BE2C (cell line): ENCODE measurements at regions not wholly inside any gene's neighbourhood (a gene's known extent, or its start where the extent isn't known, plus 50 kb on each side); places are given as distances from the start of the nearest gene placed in this dataset.

Experiments used
- DNase-seq: peaks from one replicate; pipeline ENCODE4 v3.0.0-alpha.2; 2020
- H3K27me3 ChIP-seq: fragments of 250-450 bp; sonication (Bioruptor Pico); 2 replicates; pipeline ENCODE4 v1.5.1; 2020; ENCODE audit warnings: mild to moderate bottlenecking
- H3K36me3 ChIP-seq: fragments of 250-450 bp; sonication (Bioruptor Pico); 2 replicates; pipeline ENCODE4 v1.5.1; 2020; ENCODE audit warnings: mild to moderate bottlenecking
- H3K4me1 ChIP-seq: fragments of 250-450 bp; sonication (Bioruptor Pico); 2 replicates; pipeline ENCODE4 v1.5.1; 2020
- H3K4me3 ChIP-seq: 2 replicates; pipeline ENCODE4 v1.5.1; 2011; ENCODE audit warnings: low read depth, low read length
- H3K9me3 ChIP-seq: fragments of 250-450 bp; sonication (Bioruptor Pico); 2 replicates; pipeline ENCODE4 v1.5.1; 2020
- CTCF ChIP-seq: IDR thresholded peaks from 2 replicates; pipeline ENCODE4 v1.5.1; 2012; ENCODE audit warnings: mild to moderate bottlenecking, low read depth, low read length

- DNase-seq: no peak
- no peaks in the 10 kb centered on the region for H3K9me3 ChIP-seq
- no peak overlapping the region for H3K4me3 ChIP-seq
- no peak for TF ChIP-seq CTCF
- H3K27me3 ChIP-seq: peaks cover 45% of the 10 kb centered on the region
- no peaks in the 10 kb centered on the region for H3K4me1 ChIP-seq
- no peaks in the 10 kb centered on the region for H3K36me3 ChIP-seq
Measured at GRCh38 chr14:61226015-61226654, 55.0 kb downstream of the TMEM30B start.

GRCh38 chr14:61225344-61225743, 55.8 kb downstream of the TMEM30B start:
- no peak for TF ChIP-seq CTCF
- no peak for DNase-seq

GRCh38 chr14:61223552-61223951, 57.6 kb downstream of the TMEM30B start:
- H3K4me1 ChIP-seq: no peaks in the 10 kb centered on the region
- no peak for TF ChIP-seq CTCF
- no peak overlapping the region for H3K4me3 ChIP-seq
- DNase-seq: no peak
- H3K27me3 ChIP-seq: peaks cover 69% of the 10 kb centered on the region
- H3K36me3 ChIP-seq: no peaks in the 10 kb centered on the region
- H3K9me3 ChIP-seq: no peaks in the 10 kb centered on the region

More at GRCh38 chr14:61225344-61225743, 55.8 kb downstream of the TMEM30B start:
- Histone ChIP-seq H3K36me3 (no peaks in the 10 kb centered on the region), H3K4me1 (no peaks in the 10 kb centered on the region), H3K27me3 (peaks cover 51% of the 10 kb centered on the region), H3K4me3 (no peak overlapping the region), H3K9me3 (no peaks in the 10 kb centered on the region)

GRCh38 chr14:61222388-61222787, 58.8 kb downstream of the TMEM30B start:
- Histone ChIP-seq H3K9me3 (no peaks in the 10 kb centered on the region), H3K4me3 (no peak overlapping the region), H3K4me1 (no peaks in the 10 kb centered on the region), H3K27me3 (peaks cover 75% of the 10 kb centered on the region), H3K36me3 (no peaks in the 10 kb centered on the region)
- no peak for TF ChIP-seq CTCF
- no peak for DNase-seq

- Histone ChIP-seq H3K36me3 (no peaks in the 10 kb centered on the region), H3K27me3 (peaks cover 79% of the 10 kb centered on the region), H3K9me3 (no peaks in the 10 kb centered on the region), H3K4me1 (no peaks in the 10 kb centered on the region), H3K4me3 (no peak overlapping the region)
- TF ChIP-seq CTCF: no peak
- DNase-seq: no peak
Measured at GRCh38 chr14:61221906-61222305, 59.2 kb downstream of the TMEM30B start.

GRCh38 chr14:61219673-61220072, 61.5 kb downstream of the TMEM30B start:
- Histone ChIP-seq H3K36me3 (no peaks in the 10 kb centered on the region), H3K9me3 (no peaks in the 10 kb centered on the region), H3K4me1 (no peaks in the 10 kb centered on the region), H3K4me3 (no peak overlapping the region), H3K27me3 (peaks cover 86% of the 10 kb centered on the region)
- DNase-seq: no peak
- no peak for TF ChIP-seq CTCF
